HepG2 (cell line): ENCODE measurements at regions not wholly inside any gene's neighbourhood (a gene's known extent, or its start where the extent isn't known, plus 50 kb on each side); places are given as distances from the start of the nearest gene placed in this dataset.

Experiments used
- ATAC-seq: fragments of 200-7000 bp; cut with Tn5 transposase; 3 replicates; pipeline ENCODE4 v1.9.1; 2020; ENCODE audit warnings: mild to moderate bottlenecking, moderate library complexity
- BruUV-seq: library from RNA; stranded (reverse); fragments of 400-500 nt; replicated peaks from 2 replicates; lab custom pipeline; 2021; lab: Mats Ljungman, UMichigan
- CTCF ChIA-PET: fragments of 300-600 bp; formaldehyde crosslinking; extraction: SDS; loops from one replicate; lab custom pipeline; 2021; ENCODE audit warnings: low total read pairs, inconsistent platforms, low intra/inter-chr PET ratio; lab: Yijun Ruan, JAX
- POLR2A ChIA-PET: fragments of 350-600 bp; sonication (Branson Sonifier 250); formaldehyde crosslinking; loops from one replicate; lab custom pipeline; 2020; ENCODE audit warnings: antibody characterized with exemption, inconsistent platforms; lab: Yijun Ruan, JAX
- DNase-seq: peaks from one replicate; pipeline ENCODE4 v3.0.0-alpha.2; 2015; ENCODE audit warnings: low spot score
- FAIRE-seq: peaks from 3 replicates; lab custom pipeline; 2011; peaks lifted over from hg19 to GRCh38; lab: Jason Lieb, UNC
- H2AFZ ChIP-seq: one replicate; pipeline ENCODE4 v1.6.1; 2011; ENCODE audit warnings: low read length, inconsistent platforms
- H3K27ac ChIP-seq: fragments of 300-600 bp; 3 replicates; pipeline ENCODE4 v1.8.0; 2011; ENCODE audit warnings: mixed run types, mild to moderate bottlenecking, mixed read lengths, low read length, inconsistent platforms; ENCODE audit not compliant: insufficient read depth; ENCODE audit errors: extremely low read length
- H3K27me3 ChIP-seq, 2 experiments: fragments of 200-600 bp in 1 of 2; 2 replicates in 1 of 2; 3 replicates in 1 of 2; pipeline versions ENCODE4 v1.6.0 to v1.8.0; 2011; ENCODE audit warnings: low read length in 2 of 2, mild to moderate bottlenecking in 2 of 2, moderate library complexity in 2 of 2, inconsistent platforms in 1 of 2; ENCODE audit not compliant: insufficient read depth in 2 of 2, control insufficient read depth in 1 of 2
- H3K36me3 ChIP-seq, 2 experiments: fragments of 200-600 bp in 1 of 2; replicated peaks in 1 of 2; 2 replicates in 1 of 2; 3 replicates in 1 of 2; pipeline versions ENCODE4 v1.5.1 to v1.8.0; 2011; ENCODE audit warnings: low read length in 2 of 2, inconsistent platforms in 1 of 2; ENCODE audit not compliant: insufficient read depth in 2 of 2, control insufficient read depth in 1 of 2
- H3K4me1 ChIP-seq: 2 replicates; pipeline ENCODE4 v1.5.1; 2012; ENCODE audit warnings: low read length, inconsistent platforms; ENCODE audit not compliant: insufficient read depth
- H3K4me2 ChIP-seq: 2 replicates; pipeline ENCODE4 v1.6.0; 2011; ENCODE audit warnings: low read depth, low read length, inconsistent platforms
- H3K4me3 ChIP-seq, 3 experiments: fragments of 200-600 bp in 1 of 3; sonication (generic), shearing (Covaris generic) in 1 of 3; replicated peaks in 1 of 3; 2 replicates each; pipeline ENCODE4 v1.5.1; 2011 to 2016; ENCODE audit warnings: low read length in 3 of 3, inconsistent platforms in 2 of 3, low read depth in 2 of 3, mild to moderate bottlenecking in 2 of 3, control low read depth in 1 of 3, mixed read lengths in 1 of 3; ENCODE audit not compliant: insufficient read depth in 1 of 3
- H3K79me2 ChIP-seq: one replicate; pipeline ENCODE4 v1.6.1; 2011; ENCODE audit warnings: low read length, inconsistent platforms; ENCODE audit not compliant: insufficient read depth
- H3K9ac ChIP-seq: 2 replicates; pipeline ENCODE4 v1.6.0; 2011; ENCODE audit warnings: mild to moderate bottlenecking, low read depth, low read length, inconsistent platforms; ENCODE audit not compliant: insufficient read depth
- H3K9me3 ChIP-seq: 2 replicates; pipeline ENCODE4 v1.5.1; 2012; ENCODE audit warnings: mild to moderate bottlenecking, low read length
- H4K20me1 ChIP-seq: 2 replicates; pipeline ENCODE4 v1.6.0; 2011; ENCODE audit warnings: inconsistent platforms, mild to moderate bottlenecking, low read length, moderate library complexity; ENCODE audit not compliant: insufficient read depth
- CBX5 ChIP-seq: sonication (generic); formaldehyde crosslinking; IDR thresholded peaks from 2 replicates; pipeline ENCODE4 v1.4.0; 2020; ENCODE audit warnings: missing genetic modification reagents, borderline replicate concordance
- FOXM1 ChIP-seq: sonication (generic); formaldehyde crosslinking; IDR thresholded peaks from 2 replicates; pipeline ENCODE4 v1.5.0; 2020; ENCODE audit warnings: missing genetic modification reagents
- GATAD1 ChIP-seq: IDR thresholded peaks from 2 replicates; pipeline ENCODE4 v1.6.1; 2016; ENCODE audit warnings: missing genetic modification reagents, missing compliant biosample characterization
- HNRNPH1 ChIP-seq: fragments of 200-400 bp; formaldehyde crosslinking; optimal IDR thresholded peaks from 2 replicates; pipeline ENCODE3; 2017; ENCODE audit warnings: mild to moderate bottlenecking, low read depth, low read length
- JUNB ChIP-seq: sonication (generic); formaldehyde crosslinking; IDR thresholded peaks from 2 replicates; pipeline ENCODE4 v1.8.0; 2022; ENCODE audit warnings: missing genetic modification reagents, mild to moderate bottlenecking, borderline replicate concordance
- MTA1 ChIP-seq: sonication (generic); formaldehyde crosslinking; IDR thresholded peaks from 2 replicates; pipeline ENCODE4 v1.4.0; 2020; ENCODE audit warnings: missing genetic modification reagents, mild to moderate bottlenecking, borderline replicate concordance
- NR1H2 ChIP-seq: sonication (generic); formaldehyde crosslinking; IDR thresholded peaks from 2 replicates; pipeline ENCODE4 v1.8.1; 2022; ENCODE audit warnings: low read depth, missing genetic modification reagents, borderline replicate concordance
- ZFYVE20 ChIP-seq: sonication (generic); formaldehyde crosslinking; IDR thresholded peaks from 2 replicates; pipeline ENCODE4 v1.8.0; 2023; ENCODE audit warnings: low read depth, mild to moderate bottlenecking, moderate library complexity, missing genetic modification reagents, borderline replicate concordance
- ZNF501 ChIP-seq: sonication (generic); formaldehyde crosslinking; IDR thresholded peaks from 2 replicates; pipeline ENCODE4 v1.5.1; 2020; ENCODE audit warnings: mild to moderate bottlenecking, moderate library complexity, missing genetic modification reagents
- WGBS: methylation state at CpG from one replicate; pipeline ENCODE4 v1.1.6; 2017; ENCODE audit warnings: low lambda C conversion rate; 5-methylcytosine and 5-hydroxymethylcytosine counted together
- in situ Hi-C: cut with HindIII; loops from 2 replicates; pipeline ENCODE4 v1.10.0; 2017; ENCODE audit warnings: low pct_unique_long_range_greater_than_20kb; ENCODE audit not compliant: extremely low pct_ligation_motif_present
- intact Hi-C: fragments of 100-400 bp; cut with micrococcal nuclease; formaldehyde crosslinking; loops from one replicate; pipeline ENCODE4 v1.10.0; 2022; ENCODE audit not compliant: unreplicated experiment
- TF ChIP-seq, protein P1 (sequence below): sonication (generic); formaldehyde crosslinking; IDR thresholded peaks from 2 replicates; pipeline ENCODE4 v1.5.0; 2020; ENCODE audit warnings: mild to moderate bottlenecking, low read depth, missing genetic modification reagents, borderline replicate concordance
- TF ChIP-seq, protein P2 (sequence below): sonication (generic); formaldehyde crosslinking; IDR thresholded peaks from 2 replicates; pipeline ENCODE4 v1.4.0; 2020; ENCODE audit warnings: missing genetic modification reagents
- TF ChIP-seq, protein P3 (sequence below): sonication (generic); formaldehyde crosslinking; IDR thresholded peaks from 2 replicates; pipeline ENCODE4 v1.4.0; 2020; ENCODE audit warnings: missing genetic modification reagents

DNA sequence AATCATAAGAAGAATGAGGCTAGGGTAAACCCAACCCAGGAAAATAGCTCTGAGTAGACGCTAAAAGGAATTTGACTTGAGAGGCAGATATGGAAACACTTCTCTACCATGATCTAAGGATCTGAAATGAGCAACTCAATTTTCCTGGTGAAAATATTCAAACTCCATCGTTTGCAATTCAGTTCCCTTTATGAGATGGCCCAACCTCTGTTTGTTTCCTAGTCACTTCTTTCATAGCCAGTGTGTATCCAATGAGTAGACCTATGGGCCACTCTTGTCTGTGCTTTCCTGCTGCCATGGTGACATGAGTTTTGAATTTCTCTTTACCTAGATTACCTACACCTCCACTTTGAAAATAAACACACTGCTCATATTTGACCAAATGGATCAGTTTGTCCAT is 176.2 kb upstream of the GPRIN3 start:
- Histone ChIP-seq H3K9ac (no peak overlapping the region), H3K4me2 (no peak overlapping the region), H2AFZ (no peak overlapping the region), H4K20me1 (no peaks in the 10 kb centered on the region), H3K9me3 (no peaks in the 10 kb centered on the region), H3K79me2 (no peaks in the 10 kb centered on the region), H3K4me1 (no peaks in the 10 kb centered on the region), H3K27ac (no peak overlapping the region), H3K27me3 (no peaks in the 10 kb centered on the region; a peak in 1 of 5 replicates), H3K36me3 (no peaks in the 10 kb centered on the region), H3K4me3 (no peak overlapping the region)
- intact Hi-C loops, result no loop called here
- CTCF ChIA-PET, result no interaction called here
- WGBS, result 26% methylated on average over 2 of the region's 2 CpGs
- ATAC-seq (no peak), FAIRE-seq (no peak), DNase-seq (no peak)
- POLR2A ChIA-PET, result no interaction called here
- BruUV-seq, result no TSS peak
- in situ Hi-C loops, result no loop called here
- TF ChIP-seq ZFYVE20 (CRISPR knock-in tag), result no peak
- no peak for TF ChIP-seq JUNB (CRISPR knock-in tag)
- TF ChIP-seq MTA1, result no peak
- TF ChIP-seq FOXM1 (CRISPR knock-in tag), result no peak
- TF ChIP-seq HNRNPH1, result no peak
- no peak for TF ChIP-seq CBX5 (CRISPR knock-in tag)
- no peak for TF ChIP-seq ZNF501 (CRISPR knock-in tag)
- TF ChIP-seq NR1H2 (CRISPR knock-in tag), result no peak
- TF ChIP-seq, protein P1, sequence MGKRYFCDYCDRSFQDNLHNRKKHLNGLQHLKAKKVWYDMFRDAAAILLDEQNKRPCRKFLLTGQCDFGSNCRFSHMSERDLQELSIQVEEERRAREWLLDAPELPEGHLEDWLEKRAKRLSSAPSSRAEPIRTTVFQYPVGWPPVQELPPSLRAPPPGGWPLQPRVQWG (CRISPR knock-in tag), result no peak
- TF ChIP-seq, protein P2, sequence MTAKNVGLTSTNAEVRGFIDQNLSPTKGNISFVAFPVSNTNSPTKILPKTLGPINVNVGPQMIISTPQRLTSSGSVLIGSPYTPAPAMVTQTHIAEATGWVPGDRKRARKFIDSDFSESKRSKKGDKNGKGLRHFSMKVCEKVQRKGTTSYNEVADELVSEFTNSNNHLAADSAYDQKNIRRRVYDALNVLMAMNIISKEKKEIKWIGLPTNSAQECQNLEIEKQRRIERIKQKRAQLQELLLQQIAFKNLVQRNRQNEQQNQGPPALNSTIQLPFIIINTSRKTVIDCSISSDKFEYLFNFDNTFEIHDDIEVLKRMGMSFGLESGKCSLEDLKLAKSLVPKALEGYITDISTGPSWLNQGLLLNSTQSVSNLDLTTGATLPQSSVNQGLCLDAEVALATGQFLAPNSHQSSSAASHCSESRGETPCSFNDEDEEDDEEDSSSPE (CRISPR knock-in tag), result no peak
- TF ChIP-seq, protein P3, sequence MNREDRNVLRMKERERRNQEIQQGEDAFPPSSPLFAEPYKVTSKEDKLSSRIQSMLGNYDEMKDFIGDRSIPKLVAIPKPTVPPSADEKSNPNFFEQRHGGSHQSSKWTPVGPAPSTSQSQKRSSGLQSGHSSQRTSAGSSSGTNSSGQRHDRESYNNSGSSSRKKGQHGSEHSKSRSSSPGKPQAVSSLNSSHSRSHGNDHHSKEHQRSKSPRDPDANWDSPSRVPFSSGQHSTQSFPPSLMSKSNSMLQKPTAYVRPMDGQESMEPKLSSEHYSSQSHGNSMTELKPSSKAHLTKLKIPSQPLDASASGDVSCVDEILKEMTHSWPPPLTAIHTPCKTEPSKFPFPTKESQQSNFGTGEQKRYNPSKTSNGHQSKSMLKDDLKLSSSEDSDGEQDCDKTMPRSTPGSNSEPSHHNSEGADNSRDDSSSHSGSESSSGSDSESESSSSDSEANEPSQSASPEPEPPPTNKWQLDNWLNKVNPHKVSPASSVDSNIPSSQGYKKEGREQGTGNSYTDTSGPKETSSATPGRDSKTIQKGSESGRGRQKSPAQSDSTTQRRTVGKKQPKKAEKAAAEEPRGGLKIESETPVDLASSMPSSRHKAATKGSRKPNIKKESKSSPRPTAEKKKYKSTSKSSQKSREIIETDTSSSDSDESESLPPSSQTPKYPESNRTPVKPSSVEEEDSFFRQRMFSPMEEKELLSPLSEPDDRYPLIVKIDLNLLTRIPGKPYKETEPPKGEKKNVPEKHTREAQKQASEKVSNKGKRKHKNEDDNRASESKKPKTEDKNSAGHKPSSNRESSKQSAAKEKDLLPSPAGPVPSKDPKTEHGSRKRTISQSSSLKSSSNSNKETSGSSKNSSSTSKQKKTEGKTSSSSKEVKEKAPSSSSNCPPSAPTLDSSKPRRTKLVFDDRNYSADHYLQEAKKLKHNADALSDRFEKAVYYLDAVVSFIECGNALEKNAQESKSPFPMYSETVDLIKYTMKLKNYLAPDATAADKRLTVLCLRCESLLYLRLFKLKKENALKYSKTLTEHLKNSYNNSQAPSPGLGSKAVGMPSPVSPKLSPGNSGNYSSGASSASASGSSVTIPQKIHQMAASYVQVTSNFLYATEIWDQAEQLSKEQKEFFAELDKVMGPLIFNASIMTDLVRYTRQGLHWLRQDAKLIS (CRISPR knock-in tag), result no peak
- TF ChIP-seq GATAD1, result no peak
